ENCODE measurements at regions not wholly inside any gene's neighbourhood (a gene's known extent, or its start where the extent isn't known, plus 50 kb on each side); places are given as distances from the start of the nearest gene placed in this dataset.

GRCh38 chr4:100284129-100284880 is 94.0 kb upstream of the DDIT4L start:
- DNase-seq (ENCODE audit: low spot score) = no peak

- DNase-seq (ENCODE audit: low spot score) = no peak
These were observed 90.5 kb upstream of the DDIT4L start for GRCh38 chr4:100280807-100281206.

DNA sequence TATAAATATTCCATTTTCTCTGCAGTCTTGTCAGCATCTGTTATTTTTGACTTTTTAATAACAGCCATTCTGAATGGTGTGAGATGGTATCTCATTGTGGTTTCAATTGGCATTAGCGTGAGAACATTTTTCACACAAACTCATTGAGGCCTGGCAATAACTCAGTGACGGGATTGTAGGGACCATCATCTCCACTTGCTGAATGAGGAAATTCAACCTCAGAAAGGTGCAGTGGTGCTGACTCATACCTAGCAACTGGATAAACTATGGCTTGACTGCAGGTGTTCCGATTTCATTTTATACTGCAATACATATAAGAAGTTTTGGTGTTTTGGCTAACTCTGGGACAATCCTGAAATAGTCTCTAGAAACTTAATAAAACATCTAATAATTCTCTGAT is 88.3 kb upstream of the DDIT4L start:
- no peak for DNase-seq (ENCODE audit: low spot score)

- no peak for DNase-seq (ENCODE audit: low spot score)
These were observed 79.2 kb upstream of the DDIT4L start for GRCh38 chr4:100269446-100269845.

GRCh38 chr4:100268789-100269188 is 78.5 kb upstream of the DDIT4L start:
- DNase-seq (ENCODE audit: low spot score) = no peak

DNA sequence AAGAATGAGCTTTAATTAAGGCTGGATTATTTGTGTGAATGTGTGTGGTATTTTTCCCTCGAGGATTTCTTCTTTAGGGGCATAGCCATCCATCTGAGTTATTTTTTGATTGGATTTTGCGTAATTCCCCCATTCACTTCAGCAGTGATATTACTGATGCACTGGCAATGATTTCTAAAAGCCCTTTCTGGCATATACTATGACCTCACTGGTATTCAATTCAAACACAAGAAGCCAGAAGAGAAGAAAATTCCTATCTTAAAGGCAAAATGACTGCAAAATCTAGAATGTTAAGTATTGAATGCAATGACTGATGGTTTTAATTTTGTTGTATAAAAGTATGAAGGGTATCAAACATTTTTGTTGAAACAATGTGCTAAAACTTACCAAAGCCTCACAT is 71.1 kb upstream of the DDIT4L start:
- DNase-seq (ENCODE audit: low spot score) = peak; percentile 3

DNA sequence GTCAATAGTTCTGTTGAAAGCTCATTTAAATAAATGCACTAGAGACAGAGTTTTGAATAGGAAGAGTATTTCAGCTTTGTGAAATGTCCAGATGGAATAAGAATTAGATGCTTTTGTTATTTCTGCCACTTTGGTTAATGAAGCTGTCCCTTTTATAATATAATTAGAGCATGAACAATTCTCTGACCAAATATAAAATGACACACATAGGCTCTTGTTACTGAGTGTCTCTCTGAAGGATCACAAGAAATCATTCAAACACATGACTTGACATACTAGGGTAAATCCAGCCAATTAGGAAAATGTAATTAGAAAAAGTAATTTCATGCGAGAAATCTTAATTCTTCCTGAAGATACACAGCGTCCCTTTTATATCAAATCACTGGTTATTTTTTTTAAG is 68.4 kb upstream of the DDIT4L start:
- no peak for DNase-seq (ENCODE audit: low spot score)

- no peak for DNase-seq (ENCODE audit: low spot score)
These were observed 67.3 kb upstream of the DDIT4L start for GRCh38 chr4:100257567-100257966.

- DNase-seq (ENCODE audit: low spot score) = no peak
These were observed 64.0 kb upstream of the DDIT4L start for GRCh38 chr4:100254237-100254636.

DNA sequence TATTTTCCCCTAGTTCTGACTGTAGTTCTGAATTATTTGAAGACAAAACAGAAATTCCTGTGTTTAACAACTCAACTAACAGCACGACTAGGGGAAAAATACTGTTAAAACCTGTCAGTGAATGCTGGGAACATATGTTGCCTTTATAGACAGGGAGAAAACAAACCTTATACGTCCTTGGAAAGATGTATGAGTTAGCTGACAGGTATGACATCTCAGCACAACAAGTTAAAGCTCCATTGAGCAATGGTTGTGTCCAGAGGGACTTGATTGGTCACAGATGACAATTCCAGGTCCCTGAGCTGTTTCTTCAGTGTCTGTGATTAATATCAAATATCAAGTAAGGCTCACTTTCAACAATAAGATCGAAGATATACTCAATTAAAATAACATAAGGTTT is 58.2 kb upstream of the DDIT4L start:
- no peak for DNase-seq (ENCODE audit: low spot score)

- DNase-seq (ENCODE audit: low spot score) = no peak
These were observed 56.4 kb upstream of the DDIT4L start for GRCh38 chr4:100246697-100247096.

GRCh38 chr4:100244347-100244746 is 54.1 kb upstream of the DDIT4L start:
- no peak for DNase-seq (ENCODE audit: low spot score)
